Natural killer cell (primary cell): ENCODE measurements at regions not wholly inside any gene's neighbourhood (a gene's known extent, or its start where the extent isn't known, plus 50 kb on each side); places are given as distances from the start of the nearest gene placed in this dataset.
A peak's percentile ranks its signal among the peaks of the same experiment; 100 is the strongest.

Experiments used
- ATAC-seq, 3 donors: fragments of 150-1000 bp in 2 of 3; fragments of 200-7000 bp in 1 of 3; cut with Tn5 transposase; 1 replicate in 1 of 3; 2 replicates in 2 of 3; pipeline ENCODE4 v1.10.0; 2021; ENCODE audit warnings: mild to moderate bottlenecking in 2 of 3, moderate library complexity in 2 of 3
- DNase-seq, 2 donors: peaks; one replicate each; pipeline versions ENCODE4 v3.0.0 to v3.0.0-alpha.2; 2013 to 2021; ENCODE audit warnings: mixed read lengths in 1 of 2
- H3K27ac ChIP-seq: one replicate; pipeline ENCODE4 v1.5.1; 2013; ENCODE audit warnings: mild to moderate bottlenecking, low read length
- H3K27me3 ChIP-seq: one replicate; pipeline ENCODE4 v1.6.1; 2013; ENCODE audit warnings: low read length; ENCODE audit not compliant: control insufficient read depth, insufficient read depth
- H3K36me3 ChIP-seq: one replicate; pipeline ENCODE4 v1.6.1; 2013; ENCODE audit warnings: low read length; ENCODE audit not compliant: control insufficient read depth, insufficient read depth
- H3K4me1 ChIP-seq: one replicate; pipeline ENCODE4 v1.6.1; 2013; ENCODE audit warnings: low read length; ENCODE audit not compliant: control insufficient read depth, insufficient read depth
- H3K4me3 ChIP-seq: one replicate; pipeline ENCODE4 v1.5.1; 2013; ENCODE audit warnings: low read length
- H3K9me3 ChIP-seq: one replicate; pipeline ENCODE4 v1.6.1; 2013; ENCODE audit warnings: low read length; ENCODE audit not compliant: control insufficient read depth, insufficient read depth
- H3K27ac Mint-ChIP-seq, 2 donors: one replicate each; pipeline ENCODE4 v1.8.0; 2022; ENCODE audit warnings: mild to moderate bottlenecking in 2 of 2, mixed read lengths in 2 of 2, moderate library complexity in 1 of 2
- H3K27me3 Mint-ChIP-seq, 2 donors: one replicate each; pipeline ENCODE4 v1.8.0; 2022; ENCODE audit warnings: low read depth in 2 of 2, mixed read lengths in 2 of 2
- H3K36me3 Mint-ChIP-seq: one replicate; pipeline ENCODE4 v1.8.0; 2022; ENCODE audit warnings: mixed read lengths
- H3K4me1 Mint-ChIP-seq, 2 donors: one replicate each; pipeline ENCODE4 v1.8.0; 2022; ENCODE audit warnings: mixed read lengths in 2 of 2
- H3K4me3 Mint-ChIP-seq: one replicate; pipeline ENCODE4 v1.8.0; 2022; ENCODE audit warnings: mild to moderate bottlenecking, moderate library complexity, mixed read lengths
- H3K9me3 Mint-ChIP-seq, 2 donors: one replicate each; pipeline ENCODE4 v1.8.0; 2022; ENCODE audit warnings: mixed read lengths in 2 of 2
- CTCF ChIP-seq: fragments of 200-600 bp; IDR thresholded peaks from one replicate; pipeline ENCODE4 v1.8.0; 2022; ENCODE audit warnings: antibody characterized with exemption
- WGBS: methylation state at CpG from one replicate; pipeline ENCODE4 v1.1.7; 2013; ENCODE audit warnings: missing lambda C conversion rate; ENCODE audit not compliant: insufficient coverage; 5-methylcytosine and 5-hydroxymethylcytosine counted together
- intact Hi-C: fragments of 100-400 bp; cut with micrococcal nuclease; formaldehyde crosslinking; loops from one replicate; pipeline ENCODE4 v1.14.2; 2022

DNA sequence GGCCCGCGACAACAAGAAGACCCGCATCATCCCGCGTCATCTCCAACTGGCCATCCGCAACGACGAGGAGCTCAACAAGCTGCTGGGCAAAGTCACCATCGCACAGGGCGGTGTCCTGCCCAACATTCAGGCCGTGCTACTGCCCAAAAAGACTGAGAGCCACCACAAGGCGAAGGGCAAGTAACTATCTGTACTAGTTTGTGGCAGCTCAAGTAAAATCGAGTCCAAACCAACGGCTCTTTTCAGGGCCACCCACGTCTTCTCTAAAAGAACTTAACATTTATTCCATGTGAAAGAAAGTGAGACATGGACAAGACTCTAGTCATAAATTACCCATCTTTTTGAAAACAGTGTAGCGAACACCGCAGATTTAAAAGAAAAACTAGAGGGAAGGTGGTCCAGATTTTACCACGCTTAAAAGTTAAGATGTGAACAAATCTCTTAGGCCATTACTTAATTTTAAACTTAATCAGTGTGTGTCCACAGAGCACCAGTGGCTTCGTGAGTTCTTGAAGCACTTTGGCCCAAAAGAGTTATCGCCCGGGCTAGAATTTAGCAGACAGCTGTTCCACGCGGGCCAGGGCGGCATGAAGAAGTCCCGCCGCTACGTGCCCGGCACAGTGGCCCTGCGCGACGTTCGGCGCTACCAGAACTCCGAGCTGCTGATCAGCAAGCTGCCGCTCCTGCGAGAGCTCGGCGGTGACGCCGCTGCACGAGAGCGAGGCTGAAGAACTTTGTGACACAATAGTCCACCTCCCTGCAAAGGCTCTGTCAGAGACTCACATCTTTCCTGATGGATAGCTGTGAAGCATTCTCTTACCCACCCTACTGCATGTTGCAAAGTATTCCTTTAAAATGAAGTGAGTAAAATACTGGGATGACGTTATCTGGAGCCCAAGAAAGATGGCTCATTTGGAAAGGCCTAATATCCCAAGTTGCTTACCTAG, 113.9 kb upstream of the PRSS16 start:
- Histone ChIP-seq H3K36me3 (no peaks in the 10 kb centered on the region), H3K9me3 (no peaks in the 10 kb centered on the region), H3K27me3 (no peaks in the 10 kb centered on the region), H3K4me1 (peaks cover 29% of the 10 kb centered on the region), H3K27ac (peak overlapping the region; percentile 85), H3K4me3 (peak overlapping the region; percentile 65)
- Mint-ChIP-seq H3K27me3 (no peaks in the 10 kb centered on the region), H3K9me3 (no peaks in the 10 kb centered on the region), H3K27ac (no peak overlapping the region), H3K4me3 (no peak overlapping the region), H3K4me1 (peaks cover 12 to 13% of the 10 kb centered on the region in 2 donors), H3K36me3 (no peaks in the 10 kb centered on the region)
- WGBS, result under 1% methylated on average over 42 of the region's 43 CpGs
- DNase-seq (peak; percentile 69 to 84), ATAC-seq (peak; percentile 11 to 38 (median 28))
- no peak for TF ChIP-seq CTCF
- intact Hi-C loops, result loop anchor here (2.0 to 5.0 kb wide), 8 partner anchors 339 to 1731 kb away; partner anchors contain the start of genes ABT1 and ZNF184

DNA sequence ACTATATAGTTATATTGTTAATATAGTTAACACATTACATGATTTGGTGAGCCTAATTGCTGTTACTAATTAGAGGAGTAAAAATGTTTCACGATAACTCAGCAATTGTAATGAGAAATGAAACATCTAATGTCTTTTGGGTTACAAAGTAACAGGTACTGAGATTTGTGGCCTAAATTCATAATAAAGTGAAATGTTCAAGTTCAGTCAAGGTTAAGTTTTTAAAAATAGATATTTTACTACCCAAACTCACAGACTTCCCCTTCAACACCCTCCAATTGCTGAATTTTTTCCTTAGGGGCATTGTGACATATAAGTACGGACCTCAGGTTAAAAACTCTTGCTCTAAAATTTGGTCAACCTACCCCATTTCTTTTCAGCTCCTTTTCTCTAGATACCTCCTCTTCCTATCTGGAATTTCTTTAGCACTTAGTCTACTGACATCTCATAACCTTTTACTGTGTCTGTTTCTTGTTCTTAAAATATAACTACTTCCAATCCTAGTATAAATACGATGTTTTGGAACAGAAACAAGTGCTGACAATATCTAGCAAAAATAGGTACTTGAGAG, 112.3 kb upstream of the PRSS16 start:
- TF ChIP-seq CTCF, result no peak
- Histone ChIP-seq H3K36me3 (no peaks in the 10 kb centered on the region), H3K4me1 (peaks cover 43% of the 10 kb centered on the region), H3K27me3 (no peaks in the 10 kb centered on the region), H3K4me3 (no peak overlapping the region), H3K9me3 (no peaks in the 10 kb centered on the region), H3K27ac (no peak overlapping the region)
- ATAC-seq (no peak), DNase-seq (no peak)
- intact Hi-C loops, result no loop called here
- 77% methylated on average over 2 of the region's 3 CpGs for WGBS
- Mint-ChIP-seq H3K36me3 (no peaks in the 10 kb centered on the region), H3K4me3 (peak overlapping the region; percentile 37), H3K27me3 (no peaks in the 10 kb centered on the region), H3K27ac (no peak overlapping the region), H3K9me3 (no peaks in the 10 kb centered on the region), H3K4me1 (peaks cover 28 to 29% of the 10 kb centered on the region in 2 donors)

- TF ChIP-seq CTCF, result no peak
- H3K9me3 ChIP-seq, result no peaks in the 10 kb centered on the region
- H3K27me3 Mint-ChIP-seq, result no peaks in the 10 kb centered on the region
- H3K27ac Mint-ChIP-seq, result no peak overlapping the region
- H3K4me1 ChIP-seq, result peaks cover 43% of the 10 kb centered on the region
- H3K4me3 Mint-ChIP-seq, result no peak overlapping the region
- intact Hi-C loops, result no loop called here
- H3K4me3 ChIP-seq, result no peak overlapping the region
- ATAC-seq (no peak), DNase-seq (no peak)
- H3K4me1 Mint-ChIP-seq, result peaks cover 37% of the 10 kb centered on the region in 2 donors
- no peaks in the 10 kb centered on the region for H3K27me3 ChIP-seq
- H3K36me3 ChIP-seq, result no peaks in the 10 kb centered on the region
- no peaks in the 10 kb centered on the region for H3K9me3 Mint-ChIP-seq
- no peaks in the 10 kb centered on the region for H3K36me3 Mint-ChIP-seq
- WGBS, result 94% methylated on average over 1 of the region's 6 CpGs
- H3K27ac ChIP-seq, result no peak overlapping the region
Measured at GRCh38 chr6:27136077-27136644, 111.3 kb upstream of the PRSS16 start.
